MCF 10A (cell line): ENCODE measurements at regions not wholly inside any gene's neighbourhood (a gene's known extent, or its start where the extent isn't known, plus 50 kb on each side); places are given as distances from the start of the nearest gene placed in this dataset.

Experiments used
- BruUV-seq: library from RNA; stranded (reverse); fragments of 400-500 nt; replicated peaks from 2 replicates; lab custom pipeline; 2021; lab: Mats Ljungman, UMichigan
- CTCF ChIA-PET: fragments of 300-600 bp; sonication (Branson Sonifier 250); formaldehyde crosslinking; extraction: SDS; loops from one replicate; lab custom pipeline; 2021; ENCODE audit warnings: antibody characterized with exemption, inconsistent platforms; lab: Yijun Ruan, JAX
- POLR2A ChIA-PET: fragments of 300-600, 350-650 bp; sonication (Branson Sonifier 250); formaldehyde crosslinking; extraction: SDS; loops from one replicate; lab custom pipeline; 2020; ENCODE audit warnings: antibody characterized with exemption, inconsistent platforms; lab: Yijun Ruan, JAX
- DNase-seq: peaks from one replicate; pipeline ENCODE4 v3.0.0-alpha.2; 2018; ENCODE audit not compliant: unreplicated experiment
- H3K27ac Mint-ChIP-seq: one replicate; pipeline ENCODE4 v1.8.0; 2022; ENCODE audit warnings: mild to moderate bottlenecking, low read depth, mixed read lengths; ENCODE audit not compliant: unreplicated experiment
- H3K27me3 Mint-ChIP-seq: one replicate; pipeline ENCODE4 v1.8.0; 2022; ENCODE audit warnings: mixed read lengths; ENCODE audit not compliant: insufficient read depth, unreplicated experiment
- H3K36me3 Mint-ChIP-seq: one replicate; pipeline ENCODE4 v1.8.0; 2022; ENCODE audit warnings: mild to moderate bottlenecking, moderate library complexity, mixed read lengths; ENCODE audit not compliant: insufficient read depth, unreplicated experiment
- H3K4me1 Mint-ChIP-seq: one replicate; pipeline ENCODE4 v1.8.0; 2022; ENCODE audit warnings: mixed read lengths; ENCODE audit not compliant: insufficient read depth, unreplicated experiment
- H3K4me3 Mint-ChIP-seq: one replicate; pipeline ENCODE4 v1.8.0; 2022; ENCODE audit warnings: mild to moderate bottlenecking, moderate library complexity, mixed read lengths; ENCODE audit not compliant: unreplicated experiment
- H3K9me3 Mint-ChIP-seq: one replicate; pipeline ENCODE4 v1.8.0; 2022; ENCODE audit warnings: mixed read lengths; ENCODE audit not compliant: unreplicated experiment
- intact Hi-C: fragments of 100-400 bp; cut with micrococcal nuclease; formaldehyde crosslinking; loops from 2 replicates; pipeline ENCODE4 v1.14.1; 2022
- TF ChIP-seq, protein P1 (sequence below): fragments of 200-600 bp; IDR thresholded peaks from one replicate; pipeline ENCODE4 v1.8.0; 2022; ENCODE audit warnings: antibody characterized with exemption, mild to moderate bottlenecking; ENCODE audit not compliant: unreplicated experiment

DNA sequence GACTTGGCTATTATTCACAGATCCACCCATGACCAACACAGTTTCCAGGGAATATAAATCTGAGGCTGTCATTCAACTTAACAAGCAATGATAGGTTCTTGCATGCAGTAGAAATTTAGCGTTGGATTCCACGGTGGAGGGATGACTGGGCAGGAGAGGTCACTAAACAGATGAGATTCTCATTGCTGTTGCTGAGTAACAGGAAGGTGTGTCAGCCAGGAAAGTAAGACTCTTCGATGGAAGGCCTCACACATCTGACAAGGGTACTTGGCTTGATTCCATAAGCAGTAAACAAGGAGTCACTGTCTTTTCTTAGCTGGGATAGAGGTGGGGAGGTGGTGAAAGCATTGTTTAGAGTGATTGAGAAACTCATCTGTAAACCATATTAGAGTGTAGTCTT lies 1152.0 kb downstream of the SORCS3 start:
- H3K4me3 Mint-ChIP-seq: no peak overlapping the region
- H3K27ac Mint-ChIP-seq: no peak overlapping the region
- POLR2A ChIA-PET: no interaction called here
- TF ChIP-seq, protein P1, sequence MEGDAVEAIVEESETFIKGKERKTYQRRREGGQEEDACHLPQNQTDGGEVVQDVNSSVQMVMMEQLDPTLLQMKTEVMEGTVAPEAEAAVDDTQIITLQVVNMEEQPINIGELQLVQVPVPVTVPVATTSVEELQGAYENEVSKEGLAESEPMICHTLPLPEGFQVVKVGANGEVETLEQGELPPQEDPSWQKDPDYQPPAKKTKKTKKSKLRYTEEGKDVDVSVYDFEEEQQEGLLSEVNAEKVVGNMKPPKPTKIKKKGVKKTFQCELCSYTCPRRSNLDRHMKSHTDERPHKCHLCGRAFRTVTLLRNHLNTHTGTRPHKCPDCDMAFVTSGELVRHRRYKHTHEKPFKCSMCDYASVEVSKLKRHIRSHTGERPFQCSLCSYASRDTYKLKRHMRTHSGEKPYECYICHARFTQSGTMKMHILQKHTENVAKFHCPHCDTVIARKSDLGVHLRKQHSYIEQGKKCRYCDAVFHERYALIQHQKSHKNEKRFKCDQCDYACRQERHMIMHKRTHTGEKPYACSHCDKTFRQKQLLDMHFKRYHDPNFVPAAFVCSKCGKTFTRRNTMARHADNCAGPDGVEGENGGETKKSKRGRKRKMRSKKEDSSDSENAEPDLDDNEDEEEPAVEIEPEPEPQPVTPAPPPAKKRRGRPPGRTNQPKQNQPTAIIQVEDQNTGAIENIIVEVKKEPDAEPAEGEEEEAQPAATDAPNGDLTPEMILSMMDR: no peak
- DNase-seq: peak; percentile 71
- peaks cover 2% of the 10 kb centered on the region for H3K9me3 Mint-ChIP-seq
- BruUV-seq: no TSS peak
- peaks cover 14% of the 10 kb centered on the region for H3K4me1 Mint-ChIP-seq
- no peaks in the 10 kb centered on the region for H3K36me3 Mint-ChIP-seq
- CTCF ChIA-PET: no interaction called here
- no peaks in the 10 kb centered on the region for H3K27me3 Mint-ChIP-seq
- intact Hi-C loops: no loop called here

DNA sequence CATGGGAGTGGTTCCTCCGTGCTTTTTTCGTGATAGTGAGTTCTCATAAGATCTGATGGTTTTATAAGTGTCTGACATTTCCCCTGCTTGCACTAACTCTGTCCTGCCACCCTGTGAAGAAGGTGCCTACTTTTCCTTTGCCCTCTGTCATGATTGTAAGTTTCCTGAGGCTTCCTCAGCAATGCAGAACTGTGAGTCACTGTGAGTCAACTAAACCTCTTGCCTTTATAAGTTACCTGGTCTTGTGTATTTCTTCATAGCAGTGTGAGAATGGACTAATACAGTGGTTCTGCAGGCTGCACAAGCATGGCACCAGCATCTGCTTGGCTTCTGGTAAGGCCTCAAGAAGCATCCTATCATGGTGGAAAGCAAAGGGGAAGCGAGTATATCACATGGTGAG lies 1144.6 kb downstream of the SORCS3 start:
- H3K4me3 Mint-ChIP-seq: no peak overlapping the region
- TF ChIP-seq, protein P1: no peak
- H3K27me3 Mint-ChIP-seq: no peaks in the 10 kb centered on the region
- H3K9me3 Mint-ChIP-seq: peaks cover 21% of the 10 kb centered on the region
- ChIA-PET POLR2A (no interaction called here), CTCF (interaction anchor here (0.7 kb wide), 1 partner anchor 130 kb away, joined by 3 read pairs; no protein-coding TSS in a partner anchor)
- DNase-seq: peak; percentile 22
- BruUV-seq: no TSS peak
- no peaks in the 10 kb centered on the region for H3K36me3 Mint-ChIP-seq
- no peaks in the 10 kb centered on the region for H3K4me1 Mint-ChIP-seq
- intact Hi-C loops: no loop called here
- no peak overlapping the region for H3K27ac Mint-ChIP-seq

DNA sequence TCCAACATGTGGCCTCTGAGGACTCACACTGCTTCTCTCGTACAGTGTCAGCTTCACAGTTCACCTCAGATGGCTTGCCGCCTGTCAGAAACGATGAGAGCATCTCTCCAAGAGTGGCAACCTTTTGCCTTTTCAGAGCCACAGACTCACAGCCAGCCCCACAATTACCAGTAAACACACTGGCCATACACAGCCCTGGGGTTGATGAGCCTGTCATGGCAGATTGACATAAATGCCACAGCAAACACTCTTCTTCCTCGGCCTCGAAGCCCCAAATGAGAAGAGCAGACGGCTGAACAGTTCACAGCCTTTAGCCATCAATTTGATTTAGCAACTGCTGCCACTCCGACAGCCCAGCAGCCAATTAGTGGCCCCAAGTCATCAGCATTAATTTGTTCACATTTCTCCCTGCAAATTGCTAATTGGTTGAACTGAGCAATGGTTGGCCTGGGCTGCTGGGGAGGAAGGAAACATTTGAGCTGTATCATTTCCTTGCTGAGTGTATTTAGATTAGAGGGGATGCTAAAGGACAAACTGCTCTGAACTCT lies 1142.9 kb downstream of the SORCS3 start:
- no peaks in the 10 kb centered on the region for H3K36me3 Mint-ChIP-seq
- H3K4me1 Mint-ChIP-seq: no peaks in the 10 kb centered on the region
- POLR2A ChIA-PET: no interaction called here
- peaks cover 21% of the 10 kb centered on the region for H3K9me3 Mint-ChIP-seq
- no peaks in the 10 kb centered on the region for H3K27me3 Mint-ChIP-seq
- BruUV-seq: no TSS peak
- DNase-seq: no peak
- no peak overlapping the region for H3K4me3 Mint-ChIP-seq
- CTCF ChIA-PET: interaction anchor here (0.7 kb wide), 1 partner anchor 403 kb away, joined by 3 read pairs; no protein-coding TSS in a partner anchor
- intact Hi-C loops: no loop called here
- no peak overlapping the region for H3K27ac Mint-ChIP-seq
- TF ChIP-seq, protein P1: no peak

DNA sequence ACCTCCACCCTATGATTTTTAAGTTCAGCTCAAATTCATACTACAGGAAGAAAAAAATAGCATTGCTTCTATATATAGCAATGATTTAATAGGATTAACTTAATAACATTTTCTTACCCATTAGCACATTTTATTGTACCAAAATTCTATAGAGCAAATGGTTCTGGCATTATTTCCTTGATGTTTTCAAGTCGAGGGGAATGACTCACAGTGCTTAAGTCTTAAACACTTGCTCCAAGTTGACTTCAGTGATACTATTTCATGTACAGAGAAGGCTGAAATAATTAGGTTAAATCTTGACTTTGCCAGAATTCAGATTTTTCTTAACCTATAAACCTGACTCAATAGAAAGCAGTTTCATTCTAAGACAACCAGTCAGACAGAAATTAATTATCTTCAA lies 1133.8 kb downstream of the SORCS3 start:
- H3K27ac Mint-ChIP-seq: no peak overlapping the region
- peaks cover 3% of the 10 kb centered on the region for H3K4me1 Mint-ChIP-seq
- CTCF ChIA-PET: no interaction called here
- no peaks in the 10 kb centered on the region for H3K27me3 Mint-ChIP-seq
- no TSS peak for BruUV-seq
- DNase-seq: no peak
- intact Hi-C loops: no loop called here
- H3K4me3 Mint-ChIP-seq: no peak overlapping the region
- H3K9me3 Mint-ChIP-seq: no peaks in the 10 kb centered on the region
- POLR2A ChIA-PET: no interaction called here
- TF ChIP-seq, protein P1: no peak
- H3K36me3 Mint-ChIP-seq: no peaks in the 10 kb centered on the region
